ENCODE measurements at regions not wholly inside any gene's neighbourhood (a gene's known extent, or its start where the extent isn't known, plus 50 kb on each side); places are given as distances from the start of the nearest gene placed in this dataset.

DNA sequence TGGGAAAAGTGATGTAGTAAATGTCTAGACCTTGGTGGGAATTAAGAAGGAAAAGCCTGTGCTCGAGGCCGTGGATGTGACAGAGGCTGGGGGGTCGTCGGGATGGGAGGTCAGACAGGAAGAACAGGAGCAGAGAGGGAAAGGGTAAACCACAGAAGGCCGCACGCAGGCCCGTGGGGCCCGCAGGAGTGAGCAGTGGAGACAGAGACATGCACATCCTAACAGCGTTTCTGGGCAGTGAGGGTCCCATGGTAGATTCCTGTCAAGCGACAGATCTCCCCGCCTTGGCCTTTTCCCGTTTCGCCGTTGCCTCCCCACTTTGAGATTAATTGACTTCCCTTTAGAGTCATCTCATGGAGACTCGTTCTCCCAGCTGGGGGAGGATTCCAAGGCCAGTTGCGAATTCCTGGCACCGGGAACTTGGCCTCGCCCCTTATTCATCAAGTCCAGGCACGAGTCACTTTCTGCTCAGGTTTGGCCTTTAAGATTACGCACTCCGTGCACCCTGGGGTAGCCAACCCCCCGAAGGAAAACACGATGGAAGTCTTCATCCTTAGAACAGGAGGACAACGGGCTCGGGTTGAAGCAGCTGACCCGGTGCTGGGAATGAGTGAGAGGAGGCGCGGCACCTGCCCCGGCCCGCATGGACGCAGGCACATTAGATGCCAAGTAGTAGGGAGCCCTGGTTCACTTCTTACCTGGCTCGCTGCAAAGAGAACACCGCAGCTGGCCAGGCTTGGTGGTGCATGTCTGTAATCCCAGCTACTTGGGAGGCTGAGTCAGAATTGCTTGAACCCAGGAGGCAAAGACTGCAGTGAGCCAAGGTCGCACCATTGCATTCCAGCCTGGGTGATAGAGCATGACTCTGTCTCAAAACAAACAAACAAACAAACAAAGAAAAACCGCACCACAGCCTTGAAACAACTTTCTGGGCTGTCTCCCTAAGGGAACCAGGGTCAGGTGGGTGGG is 315.2 kb upstream of the SHH start:
- Histone ChIP-seq H3K4me3 (replicated peaks; ENCODE audit: insufficient read depth, low read length) (no peak overlapping the region), H3K27ac (replicated peaks) (no peak overlapping the region), H3K27me3 (ENCODE audit: insufficient read depth, poor library complexity, severe bottlenecking) (no peaks in the 10 kb centered on the region)
- no peak for TF ChIP-seq GABPA (IDR thresholded peaks at IDR 0.05; ENCODE audit: low read depth)
- TF ChIP-seq SPI1 (IDR thresholded peaks at IDR 0.05; ENCODE audit: borderline replicate concordance, low read depth) = no peak
- no peak for TF ChIP-seq REST (IDR thresholded peaks at IDR 0.05; ENCODE audit: insufficient replicate concordance, low read depth)
- TF ChIP-seq POLR2AphosphoS5 (IDR thresholded peaks at IDR 0.05; ENCODE audit: low read depth) = no peak
- TF ChIP-seq CTCF (IDR thresholded peaks at IDR 0.05; ENCODE audit: insufficient read depth, low read length) = no peak
- DNase-seq (ENCODE audit: low read depth in 1 of 2, low spot score in 1 of 2) = no peak

GRCh38 chr7:156125841-156126730 is 313.8 kb upstream of the SHH start:
- TF ChIP-seq SPI1 (IDR thresholded peaks at IDR 0.05; ENCODE audit: borderline replicate concordance, low read depth) (no peak), CTCF (IDR thresholded peaks at IDR 0.05; ENCODE audit: insufficient read depth, low read length) (no peak), POLR2AphosphoS5 (IDR thresholded peaks at IDR 0.05; ENCODE audit: low read depth) (no peak), REST (IDR thresholded peaks at IDR 0.05; ENCODE audit: insufficient replicate concordance, low read depth) (no peak), GABPA (IDR thresholded peaks at IDR 0.05; ENCODE audit: low read depth) (no peak)
- DNase-seq (ENCODE audit: low read depth in 1 of 2, low spot score in 1 of 2) = no peak
- Histone ChIP-seq H3K27me3 (ENCODE audit: insufficient read depth, poor library complexity, severe bottlenecking) (no peaks in the 10 kb centered on the region), H3K4me3 (replicated peaks; ENCODE audit: insufficient read depth, low read length) (no peak overlapping the region), H3K27ac (replicated peaks) (no peak overlapping the region)

GRCh38 chr7:156124356-156124755 is 312.1 kb upstream of the SHH start:
- Histone ChIP-seq H3K27me3 (ENCODE audit: insufficient read depth, poor library complexity, severe bottlenecking) (no peaks in the 10 kb centered on the region), H3K4me3 (replicated peaks; ENCODE audit: insufficient read depth, low read length) (no peak overlapping the region), H3K27ac (replicated peaks) (no peak overlapping the region)
- no peak for DNase-seq (ENCODE audit: low read depth in 1 of 2, low spot score in 1 of 2)
- TF ChIP-seq REST (IDR thresholded peaks at IDR 0.05; ENCODE audit: insufficient replicate concordance, low read depth) = no peak
- no peak for TF ChIP-seq CTCF (IDR thresholded peaks at IDR 0.05; ENCODE audit: insufficient read depth, low read length)
- TF ChIP-seq POLR2AphosphoS5 (IDR thresholded peaks at IDR 0.05; ENCODE audit: low read depth) = no peak
- TF ChIP-seq GABPA (IDR thresholded peaks at IDR 0.05; ENCODE audit: low read depth) = no peak
- no peak for TF ChIP-seq SPI1 (IDR thresholded peaks at IDR 0.05; ENCODE audit: borderline replicate concordance, low read depth)
